Neural progenitor cell (in vitro differentiated cells): ENCODE measurements at regions not wholly inside any gene's neighbourhood (a gene's known extent, or its start where the extent isn't known, plus 50 kb on each side); places are given as distances from the start of the nearest gene placed in this dataset.

Experiments
- EZH2 ChIP-seq: fragments of 200-600 bp; sonication (generic); IDR thresholded peaks from 2 replicates; pipeline ENCODE4 v1.6.1; 2017; ENCODE audit warnings: antibody characterized with exemption, mild to moderate bottlenecking, moderate library complexity
- EZH2phosphoT487 ChIP-seq: fragments of 200-600 bp; sonication (generic); IDR thresholded peaks from 2 replicates; pipeline ENCODE4 v1.6.1; 2017; ENCODE audit warnings: antibody characterized with exemption
- TF ChIP-seq, protein P1 (sequence below): fragments of 200-600 bp; sonication (generic); IDR thresholded peaks from 2 replicates; pipeline ENCODE4 v1.5.1; 2017; ENCODE audit warnings: antibody characterized with exemption, mild to moderate bottlenecking

DNA sequence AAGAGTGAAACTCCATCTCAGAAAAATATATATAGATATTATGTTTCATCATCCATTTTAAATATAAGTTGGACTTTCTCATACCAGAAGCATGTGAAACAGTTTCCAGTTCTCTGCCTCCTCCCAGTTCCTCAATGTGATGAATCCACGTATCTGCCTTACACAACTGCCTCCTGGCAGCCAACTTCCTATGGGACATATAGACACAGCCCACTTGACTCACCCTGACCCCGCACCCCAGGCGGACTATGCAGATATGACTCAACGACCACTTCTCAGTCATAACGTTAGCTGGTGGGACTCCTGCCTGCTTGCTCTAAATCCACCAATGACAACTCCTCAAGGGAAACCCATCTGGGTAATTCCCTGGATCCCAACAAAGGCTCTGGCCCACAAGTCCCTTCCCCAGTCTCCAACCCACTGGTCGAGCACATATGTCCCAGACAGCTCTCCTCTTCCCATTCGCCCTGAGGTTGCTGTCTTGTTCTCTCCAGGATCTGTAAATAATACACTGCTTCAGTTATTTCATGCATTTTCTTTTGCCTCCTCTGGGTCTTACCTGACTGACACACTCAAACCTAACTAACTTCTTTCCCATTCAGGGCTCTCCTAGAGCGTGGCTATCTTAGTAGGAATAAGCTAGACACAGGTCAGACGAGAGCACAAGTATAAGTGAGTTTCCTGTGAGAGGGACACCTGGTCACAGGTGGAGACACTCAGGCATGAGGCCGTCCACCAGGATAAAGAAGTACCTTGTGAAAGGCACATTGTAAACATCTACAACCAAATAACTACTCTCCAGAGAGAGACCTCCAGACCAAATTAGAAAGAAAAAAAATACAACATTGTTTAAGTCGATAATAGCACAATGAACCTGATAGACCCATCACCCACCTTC is 548.5 kb downstream of the CD83 start:
- no peak for TF ChIP-seq EZH2
- TF ChIP-seq, protein P1, sequence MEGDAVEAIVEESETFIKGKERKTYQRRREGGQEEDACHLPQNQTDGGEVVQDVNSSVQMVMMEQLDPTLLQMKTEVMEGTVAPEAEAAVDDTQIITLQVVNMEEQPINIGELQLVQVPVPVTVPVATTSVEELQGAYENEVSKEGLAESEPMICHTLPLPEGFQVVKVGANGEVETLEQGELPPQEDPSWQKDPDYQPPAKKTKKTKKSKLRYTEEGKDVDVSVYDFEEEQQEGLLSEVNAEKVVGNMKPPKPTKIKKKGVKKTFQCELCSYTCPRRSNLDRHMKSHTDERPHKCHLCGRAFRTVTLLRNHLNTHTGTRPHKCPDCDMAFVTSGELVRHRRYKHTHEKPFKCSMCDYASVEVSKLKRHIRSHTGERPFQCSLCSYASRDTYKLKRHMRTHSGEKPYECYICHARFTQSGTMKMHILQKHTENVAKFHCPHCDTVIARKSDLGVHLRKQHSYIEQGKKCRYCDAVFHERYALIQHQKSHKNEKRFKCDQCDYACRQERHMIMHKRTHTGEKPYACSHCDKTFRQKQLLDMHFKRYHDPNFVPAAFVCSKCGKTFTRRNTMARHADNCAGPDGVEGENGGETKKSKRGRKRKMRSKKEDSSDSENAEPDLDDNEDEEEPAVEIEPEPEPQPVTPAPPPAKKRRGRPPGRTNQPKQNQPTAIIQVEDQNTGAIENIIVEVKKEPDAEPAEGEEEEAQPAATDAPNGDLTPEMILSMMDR, result no peak
- TF ChIP-seq EZH2phosphoT487, result no peak
